ENCODE measurements at regions not wholly inside any gene's neighbourhood (a gene's known extent, or its start where the extent isn't known, plus 50 kb on each side); places are given as distances from the start of the nearest gene placed in this dataset.

GRCh38 chr17:33369149-33369548 is 76.1 kb upstream of the ASIC2 start:
- H3K4me3 Mint-ChIP-seq, result no peak overlapping the region
- Histone ChIP-seq H3K4me2 (replicated peaks; ENCODE audit: extremely low read depth, low read length, poor library complexity, severe bottlenecking) (no peak overlapping the region), H2AFZ (ENCODE audit: insufficient read depth, low read depth, low read length, poor library complexity, severe bottlenecking) (no peak overlapping the region), H3K4me3 (replicated peaks in 1 of 3; ENCODE audit: low read depth in 2 of 3, low read length in 3 of 3) (no peak overlapping the region), H3K9ac (ENCODE audit: insufficient read depth, low read length, poor library complexity, severe bottlenecking) (no peak overlapping the region), H3K9me3 (replicated peaks in 1 of 2; ENCODE audit: control insufficient read depth in 1 of 2, insufficient read depth in 1 of 2, low read length in 2 of 2) (peaks cover 0 to 4% of the 10 kb centered on the region in 2 donors), H4K20me1 (ENCODE audit: insufficient read depth, low read length) (no peaks in the 10 kb centered on the region), H3K27me3 (ENCODE audit: control insufficient read depth in 2 of 2, insufficient read depth in 2 of 2, low read length in 2 of 2) (no peaks in the 10 kb centered on the region), H3K27ac (ENCODE audit: low read depth in 1 of 2, low read length in 2 of 2) (no peak overlapping the region), H3K4me1 (ENCODE audit: control insufficient read depth in 1 of 2, insufficient read depth in 2 of 2, low read length in 2 of 2) (no peaks in the 10 kb centered on the region), H3K36me3 (replicated peaks in 1 of 2; ENCODE audit: control insufficient read depth in 1 of 2, insufficient read depth in 2 of 2, low read length in 2 of 2) (no peaks in the 10 kb centered on the region), H3K79me2 (ENCODE audit: insufficient read depth, low read length) (no peaks in the 10 kb centered on the region)
- TF ChIP-seq CTCF (IDR thresholded peaks at IDR 0.05), result no peak
- no peak overlapping the region for H3K27ac Mint-ChIP-seq
- DNase-seq, result no peak
- no peaks in the 10 kb centered on the region for H3K4me1 Mint-ChIP-seq
- intact Hi-C loops (cut with micrococcal nuclease), result no loop called here
- H3K9me3 Mint-ChIP-seq, result peaks cover 2 to 9% (median 5%) of the 10 kb centered on the region in 7 donors
- peaks cover 3 to 9% (median 4%) of the 10 kb centered on the region in 3 donors for H3K27me3 Mint-ChIP-seq (ENCODE audit: low read depth in 3 of 3)
- no peaks in the 10 kb centered on the region for H3K36me3 Mint-ChIP-seq

GRCh38 chr17:33369876-33370275 is 76.8 kb upstream of the ASIC2 start:
- no peak overlapping the region for H3K4me3 Mint-ChIP-seq
- Histone ChIP-seq H3K4me3 (replicated peaks in 1 of 3; ENCODE audit: low read depth in 2 of 3, low read length in 3 of 3) (no peak overlapping the region), H3K27ac (ENCODE audit: low read depth in 1 of 2, low read length in 2 of 2) (no peak overlapping the region), H2AFZ (ENCODE audit: insufficient read depth, low read depth, low read length, poor library complexity, severe bottlenecking) (no peak overlapping the region), H4K20me1 (ENCODE audit: insufficient read depth, low read length) (no peaks in the 10 kb centered on the region), H3K79me2 (ENCODE audit: insufficient read depth, low read length) (no peaks in the 10 kb centered on the region), H3K4me2 (replicated peaks; ENCODE audit: extremely low read depth, low read length, poor library complexity, severe bottlenecking) (no peak overlapping the region), H3K4me1 (ENCODE audit: control insufficient read depth in 1 of 2, insufficient read depth in 2 of 2, low read length in 2 of 2) (no peaks in the 10 kb centered on the region), H3K27me3 (ENCODE audit: control insufficient read depth in 2 of 2, insufficient read depth in 2 of 2, low read length in 2 of 2) (no peaks in the 10 kb centered on the region), H3K9me3 (replicated peaks in 1 of 2; ENCODE audit: control insufficient read depth in 1 of 2, insufficient read depth in 1 of 2, low read length in 2 of 2) (peaks cover 0 to 1% of the 10 kb centered on the region in 2 donors), H3K9ac (ENCODE audit: insufficient read depth, low read length, poor library complexity, severe bottlenecking) (no peak overlapping the region), H3K36me3 (replicated peaks in 1 of 2; ENCODE audit: control insufficient read depth in 1 of 2, insufficient read depth in 2 of 2, low read length in 2 of 2) (no peaks in the 10 kb centered on the region)
- intact Hi-C loops (cut with micrococcal nuclease), result no loop called here
- H3K27me3 Mint-ChIP-seq (ENCODE audit: low read depth in 3 of 3), result peaks cover 3 to 7% (median 4%) of the 10 kb centered on the region in 3 donors
- H3K27ac Mint-ChIP-seq, result no peak overlapping the region
- peaks cover 0 to 6% (median 3%) of the 10 kb centered on the region in 7 donors for H3K9me3 Mint-ChIP-seq
- no peaks in the 10 kb centered on the region for H3K36me3 Mint-ChIP-seq
- TF ChIP-seq CTCF (IDR thresholded peaks at IDR 0.05), result no peak
- WGBS (ENCODE audit: insufficient coverage), result 60% methylated on average over 1 of the region's 2 CpGs
- H3K4me1 Mint-ChIP-seq, result no peaks in the 10 kb centered on the region
- DNase-seq, result no peak

Data from CD14-positive monocyte (primary cell).